ENCODE measurements at regions not wholly inside any gene's neighbourhood (a gene's known extent, or its start where the extent isn't known, plus 50 kb on each side); places are given as distances from the start of the nearest gene placed in this dataset.

DNA sequence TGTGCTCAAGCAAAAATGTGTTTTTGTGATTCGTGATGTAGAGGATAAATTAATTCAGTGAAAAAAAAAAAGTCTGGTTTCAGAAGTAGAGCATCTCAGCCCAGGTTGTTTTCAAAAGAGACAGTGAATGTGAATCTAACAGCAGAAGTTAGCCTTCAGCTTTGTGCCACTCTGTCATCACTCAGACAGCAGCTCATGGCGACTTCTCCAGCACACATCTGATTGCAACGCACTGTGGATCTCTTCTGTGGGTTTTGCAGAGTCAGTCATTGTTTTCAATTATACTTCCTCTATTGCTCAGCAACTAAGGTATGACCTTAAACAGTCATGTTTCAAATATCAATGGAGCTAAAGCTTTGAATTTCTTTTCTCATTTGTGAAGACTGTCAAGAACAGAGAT, 335.5 kb upstream of the POU3F2 start:
- Histone ChIP-seq H3K36me3 (ENCODE audit: insufficient read depth, low read length) (no peaks in the 10 kb centered on the region), H3K27me3 (ENCODE audit: insufficient read depth, low read length) (no peaks in the 10 kb centered on the region), H3K4me1 (ENCODE audit: control insufficient read depth, insufficient read depth, low read length, unreplicated experiment) (no peaks in the 10 kb centered on the region), H3K27ac (ENCODE audit: low read depth, low read length) (no peak overlapping the region), H3K79me2 (ENCODE audit: control insufficient read depth, insufficient read depth, low read length, unreplicated experiment) (no peaks in the 10 kb centered on the region), H3K4me3 (ENCODE audit: low read depth, low read length) (no peak overlapping the region), H2AFZ (ENCODE audit: low read length, unreplicated experiment) (no peak overlapping the region)

- no peaks in the 10 kb centered on the region for H3K27me3 ChIP-seq (ENCODE audit: insufficient read depth, low read length)
- no peak overlapping the region for H3K4me3 ChIP-seq (ENCODE audit: low read depth, low read length)
- H3K79me2 ChIP-seq (ENCODE audit: control insufficient read depth, insufficient read depth, low read length, unreplicated experiment): no peaks in the 10 kb centered on the region
- no peak overlapping the region for H3K27ac ChIP-seq (ENCODE audit: low read depth, low read length)
- H3K36me3 ChIP-seq (ENCODE audit: insufficient read depth, low read length): no peaks in the 10 kb centered on the region
- no peak overlapping the region for H2AFZ ChIP-seq (ENCODE audit: low read length, unreplicated experiment)
- H3K4me1 ChIP-seq (ENCODE audit: control insufficient read depth, insufficient read depth, low read length, unreplicated experiment): no peaks in the 10 kb centered on the region
Observed at GRCh38 chr6:98514073-98514720, 320.2 kb upstream of the POU3F2 start.

DNA sequence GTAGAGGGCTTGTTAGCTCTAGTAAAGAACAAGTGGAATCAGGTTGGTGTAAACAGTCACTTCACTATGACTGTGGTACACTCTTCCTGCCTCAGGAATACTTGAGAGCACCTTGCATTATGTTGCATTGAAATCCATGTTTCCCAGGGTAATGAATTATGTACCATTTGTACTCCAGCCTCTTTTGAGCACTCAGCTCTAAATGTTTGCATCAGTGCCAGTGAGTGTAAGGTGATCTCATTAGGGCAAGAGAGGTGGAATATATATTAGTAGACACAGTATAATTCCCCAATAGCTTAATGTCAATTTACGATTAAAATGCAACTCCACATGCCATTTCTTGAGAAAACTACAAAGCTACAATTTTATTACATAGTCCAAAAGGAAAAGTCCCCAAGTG, 319.6 kb upstream of the POU3F2 start:
- Histone ChIP-seq H2AFZ (ENCODE audit: low read length, unreplicated experiment) (no peak overlapping the region), H3K4me1 (ENCODE audit: control insufficient read depth, insufficient read depth, low read length, unreplicated experiment) (no peaks in the 10 kb centered on the region), H3K27ac (ENCODE audit: low read depth, low read length) (no peak overlapping the region), H3K36me3 (ENCODE audit: insufficient read depth, low read length) (no peaks in the 10 kb centered on the region), H3K27me3 (ENCODE audit: insufficient read depth, low read length) (no peaks in the 10 kb centered on the region), H3K4me3 (ENCODE audit: low read depth, low read length) (no peak overlapping the region), H3K79me2 (ENCODE audit: control insufficient read depth, insufficient read depth, low read length, unreplicated experiment) (no peaks in the 10 kb centered on the region)

- Histone ChIP-seq H3K4me1 (ENCODE audit: control insufficient read depth, insufficient read depth, low read length, unreplicated experiment) (no peaks in the 10 kb centered on the region), H3K27me3 (ENCODE audit: insufficient read depth, low read length) (no peaks in the 10 kb centered on the region), H3K36me3 (ENCODE audit: insufficient read depth, low read length) (no peaks in the 10 kb centered on the region), H3K27ac (ENCODE audit: low read depth, low read length) (no peak overlapping the region), H3K4me3 (ENCODE audit: low read depth, low read length) (no peak overlapping the region), H3K79me2 (ENCODE audit: control insufficient read depth, insufficient read depth, low read length, unreplicated experiment) (no peaks in the 10 kb centered on the region), H2AFZ (ENCODE audit: low read length, unreplicated experiment) (no peak overlapping the region)
Observed at GRCh38 chr6:98516206-98516605, 318.2 kb upstream of the POU3F2 start.

- Histone ChIP-seq H3K27me3 (ENCODE audit: insufficient read depth, low read length) (no peaks in the 10 kb centered on the region), H3K27ac (ENCODE audit: low read depth, low read length) (no peak overlapping the region), H3K4me3 (ENCODE audit: low read depth, low read length) (no peak overlapping the region), H3K79me2 (ENCODE audit: control insufficient read depth, insufficient read depth, low read length, unreplicated experiment) (no peaks in the 10 kb centered on the region), H2AFZ (ENCODE audit: low read length, unreplicated experiment) (no peak overlapping the region), H3K36me3 (ENCODE audit: insufficient read depth, low read length) (no peaks in the 10 kb centered on the region), H3K4me1 (ENCODE audit: control insufficient read depth, insufficient read depth, low read length, unreplicated experiment) (no peaks in the 10 kb centered on the region)
Observed at GRCh38 chr6:98516866-98517265, 317.5 kb upstream of the POU3F2 start.

- no peaks in the 10 kb centered on the region for H3K27me3 ChIP-seq (ENCODE audit: insufficient read depth, low read length)
- H3K4me1 ChIP-seq (ENCODE audit: control insufficient read depth, insufficient read depth, low read length, unreplicated experiment): no peaks in the 10 kb centered on the region
- H3K79me2 ChIP-seq (ENCODE audit: control insufficient read depth, insufficient read depth, low read length, unreplicated experiment): no peaks in the 10 kb centered on the region
- H3K36me3 ChIP-seq (ENCODE audit: insufficient read depth, low read length): no peaks in the 10 kb centered on the region
- H3K27ac ChIP-seq (ENCODE audit: low read depth, low read length): no peak overlapping the region
- no peak overlapping the region for H3K4me3 ChIP-seq (ENCODE audit: low read depth, low read length)
- no peak overlapping the region for H2AFZ ChIP-seq (ENCODE audit: low read length, unreplicated experiment)
Observed at GRCh38 chr6:98525860-98526259, 308.5 kb upstream of the POU3F2 start.

GRCh38 chr6:98526465-98526864, 307.9 kb upstream of the POU3F2 start:
- Histone ChIP-seq H2AFZ (ENCODE audit: low read length, unreplicated experiment) (no peak overlapping the region), H3K4me3 (ENCODE audit: low read depth, low read length) (no peak overlapping the region), H3K4me1 (ENCODE audit: control insufficient read depth, insufficient read depth, low read length, unreplicated experiment) (no peaks in the 10 kb centered on the region), H3K79me2 (ENCODE audit: control insufficient read depth, insufficient read depth, low read length, unreplicated experiment) (no peaks in the 10 kb centered on the region), H3K36me3 (ENCODE audit: insufficient read depth, low read length) (no peaks in the 10 kb centered on the region), H3K27ac (ENCODE audit: low read depth, low read length) (no peak overlapping the region), H3K27me3 (ENCODE audit: insufficient read depth, low read length) (no peaks in the 10 kb centered on the region)

DNA sequence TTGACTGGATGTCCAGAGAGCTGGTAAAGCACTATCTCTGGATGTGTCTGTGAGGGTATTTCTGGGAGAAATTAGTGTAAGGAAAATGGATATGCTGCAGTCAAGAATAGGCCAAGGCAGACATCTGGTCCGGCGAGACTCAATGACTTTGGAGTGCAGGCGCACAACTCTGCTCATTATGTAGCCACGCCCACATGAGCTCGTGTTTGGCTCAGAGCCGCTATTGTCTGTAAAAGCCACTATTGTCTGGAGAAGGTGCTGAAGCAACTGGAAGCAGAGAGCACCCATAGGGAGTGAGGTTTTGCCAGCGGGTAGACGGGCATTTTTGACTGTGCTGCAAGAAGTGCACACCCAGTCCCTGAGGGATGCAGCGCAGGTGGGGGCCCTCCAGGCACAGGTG, 305.0 kb upstream of the POU3F2 start:
- Histone ChIP-seq H2AFZ (ENCODE audit: low read length, unreplicated experiment) (no peak overlapping the region), H3K27ac (ENCODE audit: low read depth, low read length) (no peak overlapping the region), H3K36me3 (ENCODE audit: insufficient read depth, low read length) (no peaks in the 10 kb centered on the region), H3K79me2 (ENCODE audit: control insufficient read depth, insufficient read depth, low read length, unreplicated experiment) (no peaks in the 10 kb centered on the region), H3K27me3 (ENCODE audit: insufficient read depth, low read length) (no peaks in the 10 kb centered on the region), H3K4me3 (ENCODE audit: low read depth, low read length) (no peak overlapping the region), H3K4me1 (ENCODE audit: control insufficient read depth, insufficient read depth, low read length, unreplicated experiment) (no peaks in the 10 kb centered on the region)

DNA sequence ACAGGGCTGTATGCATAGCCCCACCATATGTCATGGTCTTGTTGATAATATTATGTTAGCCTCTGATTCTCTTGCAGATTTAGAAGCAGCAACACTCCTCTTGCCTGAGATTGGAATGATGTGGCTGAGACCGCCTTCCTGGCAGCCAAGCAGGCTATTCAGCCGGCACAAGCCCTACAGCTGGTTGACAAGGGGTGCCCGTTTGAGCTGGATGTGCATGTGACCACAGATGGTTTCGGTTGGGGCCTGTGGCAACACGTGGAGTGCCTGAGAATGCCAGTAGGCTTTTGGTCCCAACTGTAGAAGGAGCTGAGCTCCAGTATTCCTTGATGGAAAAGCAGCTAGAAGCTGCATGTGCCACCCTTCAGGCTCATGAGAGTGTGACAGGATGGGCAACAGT, 303.6 kb upstream of the POU3F2 start:
- Histone ChIP-seq H3K79me2 (ENCODE audit: control insufficient read depth, insufficient read depth, low read length, unreplicated experiment) (no peaks in the 10 kb centered on the region), H3K27me3 (ENCODE audit: insufficient read depth, low read length) (no peaks in the 10 kb centered on the region), H3K4me1 (ENCODE audit: control insufficient read depth, insufficient read depth, low read length, unreplicated experiment) (no peaks in the 10 kb centered on the region), H3K27ac (ENCODE audit: low read depth, low read length) (no peak overlapping the region), H2AFZ (ENCODE audit: low read length, unreplicated experiment) (no peak overlapping the region), H3K36me3 (ENCODE audit: insufficient read depth, low read length) (no peaks in the 10 kb centered on the region), H3K4me3 (ENCODE audit: low read depth, low read length) (no peak overlapping the region)

- no peaks in the 10 kb centered on the region for H3K36me3 ChIP-seq (ENCODE audit: insufficient read depth, low read length)
- no peaks in the 10 kb centered on the region for H3K27me3 ChIP-seq (ENCODE audit: insufficient read depth, low read length)
- no peak overlapping the region for H2AFZ ChIP-seq (ENCODE audit: low read length, unreplicated experiment)
- no peak overlapping the region for H3K4me3 ChIP-seq (ENCODE audit: low read depth, low read length)
- no peaks in the 10 kb centered on the region for H3K79me2 ChIP-seq (ENCODE audit: control insufficient read depth, insufficient read depth, low read length, unreplicated experiment)
- H3K4me1 ChIP-seq (ENCODE audit: control insufficient read depth, insufficient read depth, low read length, unreplicated experiment): no peaks in the 10 kb centered on the region
- H3K27ac ChIP-seq (ENCODE audit: low read depth, low read length): no peak overlapping the region
Observed at GRCh38 chr6:98532004-98532403, 302.4 kb upstream of the POU3F2 start.

- Histone ChIP-seq H2AFZ (ENCODE audit: low read length, unreplicated experiment) (no peak overlapping the region), H3K36me3 (ENCODE audit: insufficient read depth, low read length) (no peaks in the 10 kb centered on the region), H3K27ac (ENCODE audit: low read depth, low read length) (no peak overlapping the region), H3K4me3 (ENCODE audit: low read depth, low read length) (no peak overlapping the region), H3K79me2 (ENCODE audit: control insufficient read depth, insufficient read depth, low read length, unreplicated experiment) (no peaks in the 10 kb centered on the region), H3K4me1 (ENCODE audit: control insufficient read depth, insufficient read depth, low read length, unreplicated experiment) (no peaks in the 10 kb centered on the region), H3K27me3 (ENCODE audit: insufficient read depth, low read length) (no peaks in the 10 kb centered on the region)
Observed at GRCh38 chr6:98539741-98540140, 294.6 kb upstream of the POU3F2 start.

All from ACC112 (cell line).